ENCODE measurements at regions not wholly inside any gene's neighbourhood (a gene's known extent, or its start where the extent isn't known, plus 50 kb on each side); places are given as distances from the start of the nearest gene placed in this dataset.

DNA sequence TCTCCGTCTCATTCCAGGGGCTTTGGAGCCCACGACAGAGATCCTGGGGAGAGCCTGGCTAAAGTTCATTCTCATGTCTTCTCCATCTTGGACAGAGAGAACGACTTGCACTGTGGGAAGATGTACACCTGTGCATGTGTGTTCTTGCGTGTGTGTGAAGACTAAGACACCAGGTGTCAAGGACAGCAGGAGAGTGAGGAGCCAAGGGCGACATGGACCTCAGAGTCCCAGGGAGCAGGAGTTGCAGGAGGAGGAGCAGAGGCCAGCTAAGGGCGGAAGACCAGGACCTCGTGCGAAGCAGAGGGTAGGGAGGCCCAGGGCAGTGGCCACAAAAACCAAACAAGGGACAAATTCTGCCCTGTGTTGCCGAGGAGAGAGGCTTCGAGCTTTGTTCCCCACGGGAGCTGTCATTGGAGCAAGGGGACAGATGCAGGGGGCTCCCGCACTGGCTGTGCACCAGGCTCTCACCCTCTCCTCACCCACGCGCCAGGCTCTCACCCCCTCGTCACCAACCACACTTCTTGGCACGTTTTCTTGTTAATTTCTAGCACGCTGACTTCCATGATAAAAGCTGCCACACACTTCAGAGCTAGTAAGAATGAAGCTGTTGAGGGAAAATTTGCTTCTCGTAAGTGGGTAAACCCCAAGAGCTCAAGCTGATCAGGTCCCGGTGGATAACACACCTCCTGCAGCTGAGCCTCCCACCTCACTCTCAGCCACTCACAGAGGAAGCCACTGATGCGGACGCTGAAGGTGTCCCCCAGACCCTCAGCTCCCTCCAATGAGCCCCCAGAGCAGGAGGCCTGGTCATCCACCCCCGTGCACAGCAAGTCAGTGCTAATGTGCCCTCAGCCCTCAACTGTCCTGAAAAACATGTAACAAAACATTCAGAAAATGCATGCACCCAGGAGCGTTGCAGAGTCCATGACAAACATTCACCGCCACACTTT lies 62.6 kb downstream of the DLL1 start:
- TF ChIP-seq CTCF (conservative IDR thresholded peaks at IDR 0.05; ENCODE audit: low read depth, low read length), result no peak

DNA sequence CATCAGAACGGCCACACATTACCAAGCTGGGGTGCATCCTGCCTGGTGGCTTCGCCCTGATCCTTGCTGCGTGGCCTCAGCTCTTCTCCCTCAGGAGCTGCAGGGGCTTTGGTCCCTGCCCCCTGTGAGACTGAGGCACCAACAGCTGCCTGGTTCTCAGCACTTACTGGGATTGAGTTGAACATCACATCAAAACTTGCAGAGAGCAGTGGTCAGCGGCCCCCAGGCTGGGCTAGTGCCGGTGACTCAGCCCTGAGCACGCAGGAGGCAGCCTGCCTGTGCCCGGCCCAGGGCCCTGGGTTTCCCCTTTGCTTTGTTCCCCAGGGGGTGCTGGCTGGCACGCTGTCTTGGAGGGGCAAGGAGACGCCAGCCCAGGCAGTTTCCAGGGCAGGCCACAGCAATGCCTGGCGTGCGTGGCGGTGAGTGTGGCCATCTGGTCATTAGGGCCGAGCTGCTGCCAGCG lies 63.3 kb downstream of the DLL1 start:
- no peak overlapping the region for H3K4me3 ChIP-seq (ENCODE audit: low read depth, low read length)
- no peak for DNase-seq (ENCODE audit: low read depth)
- TF ChIP-seq CTCF (conservative IDR thresholded peaks at IDR 0.05; ENCODE audit: low read depth, low read length), result no peak

More for the DNA sequence above, 62.6 kb downstream of the DLL1 start:
- no peak overlapping the region for H3K4me3 ChIP-seq (ENCODE audit: low read depth, low read length)
- DNase-seq (ENCODE audit: low read depth), result no peak

DNA sequence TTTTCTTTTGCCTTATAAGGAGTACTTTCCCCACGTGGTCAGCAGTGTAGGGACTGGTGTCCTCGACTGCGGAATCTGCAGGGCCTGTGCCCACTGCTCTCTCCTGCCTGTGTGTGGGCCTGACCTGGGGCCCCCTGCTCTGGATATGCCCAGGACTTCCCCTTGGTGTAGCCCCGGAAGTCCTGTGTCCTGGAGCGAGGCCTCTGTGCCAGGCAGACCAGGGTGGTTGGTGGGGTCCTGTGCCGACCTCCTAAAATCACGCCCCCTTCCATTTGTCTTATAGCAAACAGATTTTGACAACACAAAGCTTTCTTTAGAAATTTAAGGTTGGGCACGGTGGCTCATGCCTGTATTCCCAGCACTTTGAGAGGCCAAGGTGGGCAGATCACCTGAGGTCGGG lies 64.2 kb downstream of the DLL1 start:
- no peak overlapping the region for H3K4me3 ChIP-seq (ENCODE audit: low read depth, low read length)
- DNase-seq (ENCODE audit: low read depth), result no peak
- TF ChIP-seq CTCF (conservative IDR thresholded peaks at IDR 0.05; ENCODE audit: low read depth, low read length), result no peak

- no peak for TF ChIP-seq CTCF (conservative IDR thresholded peaks at IDR 0.05; ENCODE audit: low read depth, low read length)
- DNase-seq (ENCODE audit: low read depth), result no peak
- no peak overlapping the region for H3K4me3 ChIP-seq (ENCODE audit: low read depth, low read length)
Observed at GRCh38 chr6:170225852-170226417, 64.9 kb downstream of the DLL1 start.

GRCh38 chr6:170224694-170225660 lies 65.9 kb downstream of the DLL1 start:
- no peak for TF ChIP-seq CTCF (conservative IDR thresholded peaks at IDR 0.05; ENCODE audit: low read depth, low read length)
- DNase-seq (ENCODE audit: low read depth), result no peak
- no peak overlapping the region for H3K4me3 ChIP-seq (ENCODE audit: low read depth, low read length)

Measured in epithelial cell of proximal tubule (primary cell).